HG02870 (cell line): ENCODE measurements at regions not wholly inside any gene's neighbourhood (a gene's known extent, or its start where the extent isn't known, plus 50 kb on each side); places are given as distances from the start of the nearest gene placed in this dataset.
"Not testable (repeated sequence)": the region's sequence is repeated elsewhere in the genome, so short reads cannot be mapped to it uniquely, and the experiment has no call there.

Experiments used
- ATAC-seq: cut with Tn5 transposase; IDR thresholded peaks from one replicate; pipeline ENCODE4 v1.9.1; 2021; ENCODE audit warnings: mild to moderate bottlenecking, moderate library complexity; ENCODE audit not compliant: unreplicated experiment

- ATAC-seq: not testable (repeated sequence)
Measured at GRCh38 chr11:129763569-129763968, 52.1 kb upstream of the TMEM45B start.

GRCh38 chr11:129764204-129764603 is 51.4 kb upstream of the TMEM45B start:
- ATAC-seq: not testable (repeated sequence)
